ENCODE measurements at regions not wholly inside any gene's neighbourhood (a gene's known extent, or its start where the extent isn't known, plus 50 kb on each side); places are given as distances from the start of the nearest gene placed in this dataset.

- BruUV-seq (replicated peaks), result no TSS peak
- no peak overlapping the region for H3K27ac ChIP-seq (ENCODE audit: low read depth, low read length, poor library complexity, severe bottlenecking)
- H3K4me3 ChIP-seq (ENCODE audit: low read depth, low read length, poor library complexity, severe bottlenecking), result no peak overlapping the region
- intact Hi-C loops (cut with micrococcal nuclease; ENCODE audit: unreplicated experiment), result no loop called here
- H4K20me1 ChIP-seq (ENCODE audit: insufficient read depth, low read length), result no peaks in the 10 kb centered on the region
- H3K36me3 ChIP-seq (ENCODE audit: insufficient read depth, low read length), result no peaks in the 10 kb centered on the region
- CTCF ChIA-PET (ENCODE audit: unreplicated experiment), result no interaction called here
- no peak overlapping the region for H2AFZ ChIP-seq (ENCODE audit: low read length)
- TF ChIP-seq, protein P1, sequence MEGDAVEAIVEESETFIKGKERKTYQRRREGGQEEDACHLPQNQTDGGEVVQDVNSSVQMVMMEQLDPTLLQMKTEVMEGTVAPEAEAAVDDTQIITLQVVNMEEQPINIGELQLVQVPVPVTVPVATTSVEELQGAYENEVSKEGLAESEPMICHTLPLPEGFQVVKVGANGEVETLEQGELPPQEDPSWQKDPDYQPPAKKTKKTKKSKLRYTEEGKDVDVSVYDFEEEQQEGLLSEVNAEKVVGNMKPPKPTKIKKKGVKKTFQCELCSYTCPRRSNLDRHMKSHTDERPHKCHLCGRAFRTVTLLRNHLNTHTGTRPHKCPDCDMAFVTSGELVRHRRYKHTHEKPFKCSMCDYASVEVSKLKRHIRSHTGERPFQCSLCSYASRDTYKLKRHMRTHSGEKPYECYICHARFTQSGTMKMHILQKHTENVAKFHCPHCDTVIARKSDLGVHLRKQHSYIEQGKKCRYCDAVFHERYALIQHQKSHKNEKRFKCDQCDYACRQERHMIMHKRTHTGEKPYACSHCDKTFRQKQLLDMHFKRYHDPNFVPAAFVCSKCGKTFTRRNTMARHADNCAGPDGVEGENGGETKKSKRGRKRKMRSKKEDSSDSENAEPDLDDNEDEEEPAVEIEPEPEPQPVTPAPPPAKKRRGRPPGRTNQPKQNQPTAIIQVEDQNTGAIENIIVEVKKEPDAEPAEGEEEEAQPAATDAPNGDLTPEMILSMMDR (conservative IDR thresholded peaks at IDR 0.05; ENCODE audit: low read length), result no peak
- no peak for TF ChIP-seq EZH2phosphoT487 (IDR thresholded peaks at IDR 0.05; ENCODE audit: borderline replicate concordance, low read depth, low read length)
- no peaks in the 10 kb centered on the region for H3K9me2 ChIP-seq (ENCODE audit: insufficient read depth, low read length)
- no peaks in the 10 kb centered on the region; the same call in 1 of the 2 replicates for H3K79me2 ChIP-seq (ENCODE audit: insufficient read depth, low read depth, low read length)
- H3K4me1 ChIP-seq (ENCODE audit: insufficient read depth, low read length, poor library complexity, severe bottlenecking), result no peaks in the 10 kb centered on the region
- POLR2A ChIA-PET, result interaction anchor here (0.5 to 2.5 kb wide), 3 partner anchors 11 to 1138 kb away, joined by 4 to 7 read pairs (median 6); no protein-coding TSS in a partner anchor
- DNase-seq (ENCODE audit: low spot score), result no peak
- no peaks in the 10 kb centered on the region for H3K9me3 ChIP-seq (ENCODE audit: low read length)
- no peak overlapping the region for H3K4me2 ChIP-seq (ENCODE audit: low read length)
Measured at GRCh38 chr11:127308291-127308690, 307.7 kb upstream of the KIRREL3 start.

DNA sequence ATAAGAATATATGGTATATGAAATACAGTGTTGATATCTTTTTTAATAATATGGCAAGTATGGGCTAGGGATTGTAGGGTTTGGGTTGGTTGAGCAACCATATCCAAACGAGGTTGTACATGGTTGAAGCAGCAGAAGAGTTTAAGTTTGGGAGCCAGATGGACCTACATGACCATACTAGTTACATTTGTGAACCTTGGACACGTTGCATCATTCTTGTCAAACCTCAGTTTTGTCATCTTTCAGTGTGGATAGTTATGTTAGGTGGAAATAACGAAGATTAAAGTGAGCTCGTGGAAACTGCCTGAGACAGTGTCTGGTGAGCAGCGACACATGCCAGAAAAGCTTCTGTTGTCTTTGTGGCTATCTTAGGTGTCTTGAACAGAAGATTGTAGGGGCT lies 307.1 kb upstream of the KIRREL3 start:
- ChIA-PET CTCF (ENCODE audit: unreplicated experiment) (no interaction called here), POLR2A (interaction anchor here (0.7 to 1.1 kb wide), 2 partner anchors 13 to 551 kb away, joined by 3 to 4 read pairs; no protein-coding TSS in a partner anchor)
- no peak overlapping the region for H3K4me2 ChIP-seq (ENCODE audit: low read length)
- no peak overlapping the region for H3K27ac ChIP-seq (ENCODE audit: low read depth, low read length, poor library complexity, severe bottlenecking)
- no peaks in the 10 kb centered on the region for H3K9me3 ChIP-seq (ENCODE audit: low read length)
- intact Hi-C loops (cut with micrococcal nuclease; ENCODE audit: unreplicated experiment), result no loop called here
- BruUV-seq (replicated peaks), result no TSS peak
- no peaks in the 10 kb centered on the region for H3K4me1 ChIP-seq (ENCODE audit: insufficient read depth, low read length, poor library complexity, severe bottlenecking)
- no peak overlapping the region for H3K4me3 ChIP-seq (ENCODE audit: low read depth, low read length, poor library complexity, severe bottlenecking)
- DNase-seq (ENCODE audit: low spot score), result no peak
- TF ChIP-seq, protein P1 (conservative IDR thresholded peaks at IDR 0.05; ENCODE audit: low read length), result no peak
- no peak for TF ChIP-seq EZH2phosphoT487 (IDR thresholded peaks at IDR 0.05; ENCODE audit: borderline replicate concordance, low read depth, low read length)
- no peak overlapping the region for H2AFZ ChIP-seq (ENCODE audit: low read length)
- H4K20me1 ChIP-seq (ENCODE audit: insufficient read depth, low read length), result no peaks in the 10 kb centered on the region
- H3K79me2 ChIP-seq (ENCODE audit: insufficient read depth, low read depth, low read length), result no peaks in the 10 kb centered on the region; the same call in 1 of the 2 replicates
- no peaks in the 10 kb centered on the region for H3K36me3 ChIP-seq (ENCODE audit: insufficient read depth, low read length)
- no peaks in the 10 kb centered on the region for H3K9me2 ChIP-seq (ENCODE audit: insufficient read depth, low read length)

DNA sequence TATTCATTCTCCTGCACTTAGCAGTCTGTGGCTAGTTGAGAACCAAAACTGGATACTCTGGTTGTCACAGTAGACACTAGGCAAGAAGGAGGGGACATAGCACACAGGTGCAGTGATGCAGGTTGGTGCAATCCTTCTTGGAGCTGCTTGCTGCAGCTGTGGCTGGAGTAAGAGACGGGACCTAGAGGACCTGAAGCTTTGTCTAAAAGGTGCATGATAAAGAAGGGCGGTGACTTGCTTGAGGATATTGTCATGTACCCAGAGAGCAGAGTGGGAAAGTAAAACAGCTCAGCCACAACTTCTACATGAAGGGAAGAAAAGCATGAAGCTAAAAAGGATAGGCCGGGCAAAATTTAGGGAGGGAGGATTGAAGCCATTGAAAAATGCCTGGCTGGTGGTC lies 304.1 kb upstream of the KIRREL3 start:
- POLR2A ChIA-PET, result no interaction called here

More for the DNA sequence above, 304.1 kb upstream of the KIRREL3 start:
- no peaks in the 10 kb centered on the region for H3K9me2 ChIP-seq (ENCODE audit: insufficient read depth, low read length)
- H3K27ac ChIP-seq (ENCODE audit: low read depth, low read length, poor library complexity, severe bottlenecking), result no peak overlapping the region
- no peaks in the 10 kb centered on the region for H3K9me3 ChIP-seq (ENCODE audit: low read length)
- TF ChIP-seq, protein P1 (conservative IDR thresholded peaks at IDR 0.05; ENCODE audit: low read length), result no peak
- TF ChIP-seq EZH2phosphoT487 (IDR thresholded peaks at IDR 0.05; ENCODE audit: borderline replicate concordance, low read depth, low read length), result no peak
- CTCF ChIA-PET (ENCODE audit: unreplicated experiment), result no interaction called here
- no peaks in the 10 kb centered on the region; the same call in 1 of the 2 replicates for H3K79me2 ChIP-seq (ENCODE audit: insufficient read depth, low read depth, low read length)
- no peak overlapping the region for H3K4me2 ChIP-seq (ENCODE audit: low read length)
- no peak overlapping the region for H3K4me3 ChIP-seq (ENCODE audit: low read depth, low read length, poor library complexity, severe bottlenecking)
- DNase-seq (ENCODE audit: low spot score), result no peak
- BruUV-seq (replicated peaks), result no TSS peak
- intact Hi-C loops (cut with micrococcal nuclease; ENCODE audit: unreplicated experiment), result no loop called here
- no peaks in the 10 kb centered on the region for H3K4me1 ChIP-seq (ENCODE audit: insufficient read depth, low read length, poor library complexity, severe bottlenecking)
- no peak overlapping the region for H2AFZ ChIP-seq (ENCODE audit: low read length)
- no peaks in the 10 kb centered on the region for H3K36me3 ChIP-seq (ENCODE audit: insufficient read depth, low read length)
- H4K20me1 ChIP-seq (ENCODE audit: insufficient read depth, low read length), result no peaks in the 10 kb centered on the region
